DMS114 treated with DMSO at 0.1 percent for 48 hours (cell line): ENCODE measurements at regions not wholly inside any gene's neighbourhood (a gene's known extent, or its start where the extent isn't known, plus 50 kb on each side); places are given as distances from the start of the nearest gene placed in this dataset.
"Not testable (repeated sequence)": the region's sequence is repeated elsewhere in the genome, so short reads cannot be mapped to it uniquely, and the experiment has no call there.

Experiments used
- DNase-seq: peaks from one replicate; lab custom pipeline; 2025; ENCODE audit not compliant: unreplicated experiment; lab: John Stamatoyannopoulos, UW

- no peak for DNase-seq
Observed at GRCh38 chr7:85805656-85806055, 618.8 kb upstream of the SEMA3D start.

- DNase-seq, result no peak
Observed at GRCh38 chr7:85805249-85805648, 618.4 kb upstream of the SEMA3D start.

- DNase-seq, result no peak
Observed at GRCh38 chr7:85802211-85802610, 615.4 kb upstream of the SEMA3D start.

GRCh38 chr7:85796956-85797355, 610.1 kb upstream of the SEMA3D start:
- DNase-seq, result no peak

- DNase-seq, result not testable (repeated sequence)
Observed at GRCh38 chr7:85791098-85791497, 604.2 kb upstream of the SEMA3D start.

- DNase-seq, result no peak
Observed at GRCh38 chr7:85781606-85782005, 594.8 kb upstream of the SEMA3D start.

GRCh38 chr7:85776691-85777345, 590.0 kb upstream of the SEMA3D start:
- no peak for DNase-seq

GRCh38 chr7:85775431-85775830, 588.6 kb upstream of the SEMA3D start:
- DNase-seq, result no peak

GRCh38 chr7:85774986-85775385, 588.1 kb upstream of the SEMA3D start:
- DNase-seq, result no peak

- DNase-seq, result no peak
Observed at GRCh38 chr7:85773116-85773728, 586.4 kb upstream of the SEMA3D start.

- no peak for DNase-seq
Observed at GRCh38 chr7:85771516-85771915, 584.7 kb upstream of the SEMA3D start.

- no peak for DNase-seq
Observed at GRCh38 chr7:85770332-85770731, 583.5 kb upstream of the SEMA3D start.

GRCh38 chr7:85765698-85766298, 578.9 kb upstream of the SEMA3D start:
- no peak for DNase-seq

GRCh38 chr7:85764034-85764433, 577.2 kb upstream of the SEMA3D start:
- DNase-seq, result no peak

GRCh38 chr7:85757348-85757747, 570.5 kb upstream of the SEMA3D start:
- no peak for DNase-seq

GRCh38 chr7:85750454-85750949, 563.6 kb upstream of the SEMA3D start:
- no peak for DNase-seq

GRCh38 chr7:85749696-85750453, 563.0 kb upstream of the SEMA3D start:
- DNase-seq, result no peak

- no peak for DNase-seq
Observed at GRCh38 chr7:85748861-85749260, 562.0 kb upstream of the SEMA3D start.

GRCh38 chr7:85737426-85737825, 550.6 kb upstream of the SEMA3D start:
- DNase-seq, result no peak

GRCh38 chr7:85736085-85736484, 549.2 kb upstream of the SEMA3D start:
- no peak for DNase-seq

- no peak for DNase-seq
Observed at GRCh38 chr7:85734823-85735222, 548.0 kb upstream of the SEMA3D start.
